ENCODE measurements at regions not wholly inside any gene's neighbourhood (a gene's known extent, or its start where the extent isn't known, plus 50 kb on each side); places are given as distances from the start of the nearest gene placed in this dataset.
"Not testable (repeated sequence)": the region's sequence is repeated elsewhere in the genome, so short reads cannot be mapped to it uniquely, and the experiment has no call there.

DNA sequence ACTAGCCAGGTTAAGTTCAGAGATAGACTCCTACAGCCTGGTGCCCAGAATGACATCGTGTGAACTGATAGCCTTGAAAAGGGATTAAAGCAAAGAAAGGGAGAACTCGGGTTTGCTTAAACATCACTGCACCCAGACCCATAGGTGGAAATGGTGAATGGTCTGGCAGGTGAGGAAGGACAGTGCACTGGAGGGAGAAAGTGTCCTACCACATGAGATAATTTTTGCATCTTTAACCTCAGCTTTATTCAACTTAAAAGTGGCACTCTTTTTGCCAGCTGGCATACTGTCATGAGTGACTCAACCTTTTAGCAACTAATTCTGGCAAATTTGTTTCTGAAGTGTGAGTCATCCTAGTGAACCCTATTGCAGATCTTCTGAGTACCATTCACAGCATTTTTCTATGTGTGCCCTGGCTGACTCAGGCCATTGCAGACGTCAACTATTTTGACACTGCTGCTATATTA, 53.0 kb upstream of the DAPP1 start:
- DNase-seq = no peak

- DNase-seq = no peak
Observed at GRCh38 chr4:99762728-99763127, 53.9 kb upstream of the DAPP1 start.

- no peak for DNase-seq
Observed at GRCh38 chr4:99759988-99760387, 56.6 kb upstream of the DAPP1 start.

DNA sequence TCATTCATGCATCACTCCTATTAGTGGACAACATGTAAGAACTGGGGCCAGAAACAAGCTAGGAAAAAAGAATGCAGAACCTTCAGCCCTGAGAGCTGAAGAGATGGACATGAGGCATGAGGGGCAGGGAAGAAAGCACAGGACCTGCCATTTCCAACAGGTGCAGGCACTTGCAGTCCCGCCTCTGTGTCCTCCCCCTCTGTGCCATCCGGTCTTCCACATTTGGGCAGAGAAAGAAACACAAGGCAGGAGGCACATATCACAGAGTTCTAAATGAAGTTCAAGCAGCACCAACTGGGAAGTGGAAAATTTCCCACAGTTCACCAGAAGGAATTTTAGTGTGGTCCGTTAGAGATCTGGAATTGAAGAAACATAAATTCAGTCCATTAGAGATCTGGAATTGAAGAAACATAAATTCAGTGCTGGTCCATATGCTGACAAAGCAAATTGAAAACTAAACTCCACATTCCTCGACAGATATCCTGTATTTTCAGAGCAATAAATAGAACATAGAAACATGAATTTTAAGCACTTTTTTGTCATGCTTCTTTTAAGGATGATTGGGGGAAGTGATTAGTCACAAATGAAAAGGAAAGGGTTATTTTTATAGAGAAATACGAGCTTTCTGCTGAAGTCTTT, 57.2 kb upstream of the DAPP1 start:
- no peak for DNase-seq

GRCh38 chr4:99755223-99755944, 61.2 kb upstream of the DAPP1 start:
- no peak for DNase-seq

- no peak for DNase-seq
Observed at GRCh38 chr4:99754756-99755155, 61.9 kb upstream of the DAPP1 start.

GRCh38 chr4:99753931-99754330, 62.7 kb upstream of the DAPP1 start:
- no peak for DNase-seq

DNA sequence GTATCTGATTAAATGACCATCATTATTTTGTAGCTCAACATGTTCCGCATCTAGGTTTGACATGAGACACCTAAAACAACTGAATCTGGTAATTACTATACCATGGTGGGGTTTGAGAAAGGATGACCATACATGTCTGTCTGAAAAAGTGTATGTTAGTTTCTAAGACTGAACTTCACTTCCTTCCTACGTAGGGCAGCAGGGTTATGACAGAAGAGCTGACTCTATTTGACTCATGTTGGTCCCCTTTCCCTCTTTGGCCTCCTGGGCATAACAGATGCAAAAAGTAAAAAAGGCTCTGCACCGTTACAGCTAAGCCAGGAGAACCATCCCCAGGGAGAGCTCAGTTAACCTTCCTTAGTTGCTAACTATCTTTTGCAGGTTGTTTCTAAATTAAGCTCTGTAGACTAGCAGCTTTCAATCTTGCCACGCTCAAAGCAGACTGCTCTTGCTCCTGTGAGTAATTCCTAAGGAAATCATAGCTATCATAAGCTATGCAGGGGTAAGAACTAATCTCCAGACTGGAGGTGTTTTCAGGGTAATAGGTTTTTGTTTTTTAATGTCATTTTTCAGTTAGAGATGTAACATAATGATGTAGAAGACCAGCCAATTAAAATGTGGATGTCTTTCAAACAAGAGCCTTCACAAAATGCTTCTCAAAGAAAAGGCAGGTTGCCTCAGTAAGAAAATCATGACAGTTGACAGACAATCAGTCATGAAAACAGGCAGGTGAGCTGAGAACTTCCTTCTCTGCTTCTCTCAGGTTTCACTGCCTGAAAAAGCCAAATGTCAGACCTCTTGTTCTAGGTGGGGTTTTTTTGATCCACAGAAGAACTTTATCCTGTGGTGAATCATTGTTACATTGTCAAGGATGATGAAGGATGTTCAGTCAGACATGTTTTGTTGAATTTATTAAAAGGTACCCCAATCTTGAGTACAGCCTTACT, 66.9 kb upstream of the DAPP1 start:
- no peak for DNase-seq

- DNase-seq = no peak
Observed at GRCh38 chr4:99746443-99746842, 70.2 kb upstream of the DAPP1 start.

- no peak for DNase-seq
Observed at GRCh38 chr4:99736846-99737245, 79.2 kb upstream of the C4orf54 start.

DNA sequence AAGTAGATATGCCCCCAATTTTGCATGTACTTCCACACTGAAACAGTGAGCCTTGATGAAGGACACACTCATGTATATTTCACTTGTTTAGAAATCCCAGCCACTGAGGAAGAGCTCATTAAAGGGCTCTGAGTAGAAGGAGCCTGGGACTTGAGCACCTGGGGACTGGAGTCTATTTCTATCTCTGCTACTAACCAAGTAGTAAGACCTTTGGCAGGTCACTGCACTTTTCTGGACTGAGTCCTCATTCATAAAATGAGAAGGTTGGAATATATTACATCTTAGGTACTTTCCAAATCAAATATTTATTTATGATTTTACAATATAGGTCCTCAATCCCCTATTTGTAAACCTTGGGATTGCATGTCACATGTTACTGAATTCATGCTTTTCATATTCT, 78.2 kb upstream of the C4orf54 start:
- no peak for DNase-seq

DNA sequence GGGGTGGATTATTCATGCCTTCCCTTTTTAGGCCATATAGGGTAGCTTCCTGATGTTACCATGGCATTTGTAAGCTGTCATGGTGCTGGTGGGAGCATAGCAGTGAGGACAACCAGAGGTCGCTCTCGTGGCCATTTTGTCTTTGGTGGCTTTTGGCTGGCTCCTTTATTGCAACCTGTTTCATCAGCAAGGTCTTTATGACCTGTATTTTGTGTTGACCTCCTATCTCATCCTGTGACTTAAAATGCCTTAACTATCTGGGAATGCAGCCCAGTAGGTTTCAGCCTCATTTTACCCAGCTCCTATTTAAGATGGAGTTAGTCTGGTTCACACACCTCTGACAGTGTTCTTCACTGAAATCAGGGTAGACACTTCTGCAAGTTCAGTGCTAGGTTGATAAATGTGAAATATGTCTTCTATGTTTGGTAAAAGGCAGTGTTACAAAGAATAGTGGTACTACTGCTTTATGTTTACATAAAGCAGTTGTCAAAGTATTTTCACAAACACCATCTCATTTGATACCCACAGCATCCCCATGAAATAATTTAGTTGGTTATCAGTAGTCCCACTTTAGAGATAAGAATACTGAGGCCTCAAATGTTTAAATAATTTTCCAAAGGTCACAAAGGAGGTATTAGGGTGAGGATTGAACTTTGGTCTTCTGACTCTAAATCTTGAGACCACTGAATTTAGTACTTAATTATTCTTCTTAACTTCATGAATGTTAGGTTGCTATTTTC, 77.1 kb upstream of the C4orf54 start:
- DNase-seq = no peak

DNA sequence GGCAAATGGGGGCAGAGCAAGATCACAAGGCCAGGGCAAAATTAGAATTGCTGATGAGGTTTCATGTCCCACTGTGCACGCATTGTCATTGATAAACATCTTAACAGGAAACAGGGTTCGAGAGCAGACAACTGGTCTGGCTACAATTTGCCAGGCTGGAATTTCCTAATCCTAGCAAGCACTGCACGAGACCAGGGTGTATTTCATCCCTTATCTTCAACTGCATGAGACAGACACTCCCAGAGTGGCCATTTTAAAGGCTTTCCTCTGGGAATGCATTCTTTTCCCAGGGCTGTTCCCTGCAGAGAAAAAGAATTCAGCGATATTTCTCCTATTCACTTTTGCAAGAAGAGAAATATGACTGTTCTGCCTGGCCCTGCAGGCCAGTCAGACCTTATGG, 75.8 kb upstream of the C4orf54 start:
- not testable (repeated sequence) for DNase-seq

- no peak for DNase-seq
Observed at GRCh38 chr4:99729186-99729585, 71.6 kb upstream of the C4orf54 start.

DNA sequence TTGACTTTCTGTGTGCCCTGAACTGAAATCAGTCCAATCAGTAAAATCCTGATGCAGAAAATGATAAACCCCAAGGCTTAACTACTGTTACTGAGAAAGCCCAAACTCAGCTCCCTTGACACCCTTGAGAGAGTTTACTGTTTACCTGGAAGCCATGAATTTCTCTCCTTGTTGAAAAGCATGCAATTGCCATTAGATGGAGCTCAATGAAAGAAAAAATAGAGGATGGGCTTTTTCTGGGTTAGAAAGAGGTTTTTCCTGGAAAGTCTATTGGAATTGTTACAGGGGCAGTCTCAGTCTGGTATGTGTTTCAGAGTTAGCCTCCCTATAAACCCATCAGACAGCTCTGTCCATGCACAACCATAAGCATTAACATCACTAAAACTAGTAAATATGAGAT, 66.4 kb upstream of the C4orf54 start:
- DNase-seq = no peak

- DNase-seq = peak; percentile 64 to 73
Observed at GRCh38 chr4:99723612-99724011, 66.0 kb upstream of the C4orf54 start.

- DNase-seq = peak; percentile 43 to 64
Observed at GRCh38 chr4:99722725-99723124, 65.1 kb upstream of the C4orf54 start.

DNA sequence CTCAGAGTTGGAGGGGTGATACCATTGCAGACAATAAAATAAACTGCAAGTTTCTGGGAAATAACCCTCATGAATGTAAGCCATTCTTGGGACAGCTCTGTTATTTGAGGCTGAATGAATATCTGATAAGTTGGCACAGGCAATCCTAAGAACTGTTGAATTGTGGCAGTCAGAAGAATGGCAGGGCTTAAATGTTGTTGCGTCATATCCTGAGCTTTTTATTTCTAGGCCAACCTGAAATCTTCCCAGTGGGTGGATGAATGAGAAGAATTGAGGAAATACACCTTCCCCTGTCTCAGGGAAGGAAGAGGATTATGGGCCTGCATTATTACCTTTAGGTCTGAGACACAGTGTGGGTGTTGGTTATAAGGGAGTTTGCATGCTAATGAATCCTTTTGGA, 64.4 kb upstream of the C4orf54 start:
- no peak for DNase-seq

DNA sequence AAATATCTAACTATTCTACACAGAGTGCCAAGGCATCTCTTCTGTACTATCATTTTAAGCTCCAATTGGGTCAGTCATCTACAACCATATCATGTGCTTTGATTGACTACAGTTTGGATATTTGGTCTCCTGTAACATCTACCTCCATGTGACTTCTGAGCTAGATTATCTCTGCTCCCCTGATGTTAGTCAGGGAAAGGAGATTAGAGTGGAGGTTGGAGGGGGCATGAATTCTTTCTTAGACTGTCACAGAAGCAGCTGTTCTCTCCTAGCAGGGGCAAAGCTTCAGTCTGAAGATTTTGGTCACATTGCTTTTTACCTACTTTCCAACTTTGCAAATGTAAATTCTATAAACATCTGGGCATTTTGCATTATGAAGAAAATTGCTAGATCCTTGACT, 62.6 kb upstream of the C4orf54 start:
- DNase-seq = no peak

DNA sequence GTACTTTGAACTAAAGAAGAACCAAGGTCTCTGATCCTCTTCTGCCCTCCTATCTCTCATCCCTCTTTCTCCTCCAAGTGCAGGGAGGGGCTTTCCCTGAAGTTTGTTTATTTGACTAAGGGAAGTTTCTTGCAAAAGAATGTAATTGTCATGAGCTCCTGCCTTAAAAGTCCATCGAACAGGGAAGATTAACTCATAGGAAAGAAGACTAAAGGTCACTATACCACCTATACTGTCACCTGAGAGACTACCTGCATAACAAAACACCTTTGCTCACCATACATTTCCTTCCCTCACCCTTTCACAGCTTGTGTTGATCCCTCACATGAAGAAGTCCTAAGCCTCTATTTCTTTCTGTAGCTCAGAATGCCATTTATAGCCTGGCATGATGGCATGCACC, 59.4 kb upstream of the C4orf54 start:
- DNase-seq = no peak

DNA sequence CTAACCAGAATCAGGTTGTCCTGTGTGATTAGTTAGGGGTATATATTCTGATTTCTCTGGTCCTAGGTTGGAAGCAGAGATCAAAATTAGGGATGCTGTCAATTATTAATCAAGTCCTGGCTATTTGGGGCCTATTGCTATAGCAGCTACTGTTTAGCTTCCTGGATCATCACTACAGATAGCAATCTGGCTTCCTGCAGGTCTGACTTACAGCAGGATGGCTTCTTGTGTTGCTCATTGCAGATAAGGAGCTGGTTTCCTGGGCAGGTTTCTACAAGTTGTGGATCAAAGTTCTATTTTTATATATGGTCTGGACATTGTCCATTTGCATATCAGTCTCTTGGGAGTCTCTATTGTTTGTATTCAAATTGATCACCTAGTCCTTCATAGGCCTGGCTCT, 57.7 kb upstream of the C4orf54 start:
- no peak for DNase-seq

DNA sequence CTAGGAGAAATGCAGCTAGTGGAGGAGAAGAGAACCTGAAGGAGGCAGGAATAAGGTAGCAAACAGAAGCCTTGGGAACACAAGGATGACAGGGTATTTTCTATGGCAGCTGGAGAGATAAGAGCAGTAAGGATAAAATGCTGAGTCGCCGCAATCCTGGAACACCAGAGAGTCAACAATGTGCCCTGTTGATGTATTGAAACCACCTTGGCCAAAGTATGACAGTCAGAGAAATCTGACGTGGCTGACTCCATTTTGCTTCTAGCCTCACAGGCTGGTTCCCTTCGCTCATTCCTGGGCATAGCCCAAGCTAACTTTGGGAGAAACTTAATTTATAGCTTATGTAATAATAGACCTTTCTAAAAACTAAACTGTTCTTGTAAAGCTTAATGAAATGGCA, 56.6 kb upstream of the C4orf54 start:
- DNase-seq = no peak

DNA sequence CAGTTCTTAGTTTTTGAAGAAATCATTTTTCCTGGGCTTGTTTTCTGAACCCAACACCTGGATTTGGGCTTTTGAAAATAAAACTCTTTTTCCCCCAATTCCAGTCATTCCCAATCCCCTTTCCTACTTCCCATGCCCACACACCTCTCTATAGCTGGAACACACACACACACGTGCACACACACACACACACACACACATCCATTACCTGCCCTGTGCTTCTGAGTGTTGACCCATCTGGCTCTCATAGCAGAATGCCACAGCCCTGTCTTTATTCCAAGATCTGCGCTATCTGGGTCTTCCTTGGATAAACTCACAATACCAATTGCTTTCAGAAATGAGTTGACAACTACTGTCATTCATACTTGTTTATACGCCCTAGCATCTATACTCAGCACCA, 54.9 kb upstream of the C4orf54 start:
- DNase-seq = no peak

All from SHP77 (cell line).